Eye (tissue), 1 donor: ENCODE measurements at regions not wholly inside any gene's neighbourhood (a gene's known extent, or its start where the extent isn't known, plus 50 kb on each side); places are given as distances from the start of the nearest gene placed in this dataset.

ENCODE experiments used
- DNase-seq: peaks from one replicate; pipeline ENCODE4 v3.0.0-alpha.2; 2015

DNA sequence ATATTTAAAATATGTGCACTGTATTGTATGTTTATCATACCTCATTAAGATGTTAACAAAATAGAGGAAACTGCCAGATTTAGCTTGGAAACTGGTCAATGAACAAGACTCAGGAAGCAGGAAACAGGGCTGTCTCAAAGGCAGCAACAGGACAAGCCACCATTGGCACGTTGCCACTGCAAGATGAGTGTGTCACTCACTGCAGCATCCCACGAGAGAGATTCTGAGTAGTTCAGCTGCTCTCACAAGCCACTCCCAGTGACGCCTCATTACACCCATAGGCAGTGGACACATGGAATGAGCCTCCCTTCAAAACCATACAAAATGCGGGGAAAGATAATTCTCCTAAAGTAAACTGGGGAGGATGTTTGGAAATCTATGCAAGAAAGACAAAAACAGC, 181.9 kb upstream of the DLGAP1 start:
- DNase-seq: peak; percentile 68

DNA sequence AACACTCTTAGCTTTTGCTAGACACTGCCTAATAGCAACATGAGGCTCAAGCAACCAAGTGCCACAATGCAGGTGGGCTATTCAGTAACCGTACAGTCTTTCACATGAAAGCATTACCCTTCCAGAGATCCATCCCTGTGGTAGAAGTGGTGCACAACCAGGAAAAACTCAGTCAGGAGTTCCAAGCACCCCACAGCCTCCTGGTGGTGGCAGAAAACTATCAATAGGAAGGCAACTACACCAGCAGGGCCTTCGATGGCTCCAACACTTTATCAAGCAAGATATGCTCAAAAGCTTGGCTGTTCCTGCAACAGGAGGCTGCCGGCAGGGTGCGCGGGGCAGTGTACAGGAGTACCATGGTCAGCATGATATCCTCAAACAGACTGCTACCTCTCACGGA, 176.1 kb upstream of the DLGAP1 start:
- no peak for DNase-seq

DNA sequence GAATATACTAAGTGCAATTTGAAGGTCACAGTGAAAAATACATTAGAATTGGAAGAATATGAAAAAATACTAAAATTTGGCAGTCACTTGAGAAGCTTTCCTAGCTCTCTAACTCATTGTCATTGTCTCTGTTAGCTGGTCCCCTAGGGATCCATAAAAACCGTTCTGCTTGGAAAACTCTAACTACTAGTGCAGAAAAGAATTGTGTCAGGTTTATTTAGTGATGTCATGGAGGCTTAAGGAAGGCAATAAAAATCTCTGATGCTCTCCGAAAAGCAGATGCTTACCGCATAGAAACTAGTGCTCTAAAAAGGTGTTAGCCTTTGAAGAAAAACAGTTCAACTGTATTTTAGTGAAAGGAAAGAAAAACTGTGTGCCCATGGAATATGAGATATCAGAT, 150.1 kb upstream of the DLGAP1 start:
- peak; percentile 23 for DNase-seq

DNA sequence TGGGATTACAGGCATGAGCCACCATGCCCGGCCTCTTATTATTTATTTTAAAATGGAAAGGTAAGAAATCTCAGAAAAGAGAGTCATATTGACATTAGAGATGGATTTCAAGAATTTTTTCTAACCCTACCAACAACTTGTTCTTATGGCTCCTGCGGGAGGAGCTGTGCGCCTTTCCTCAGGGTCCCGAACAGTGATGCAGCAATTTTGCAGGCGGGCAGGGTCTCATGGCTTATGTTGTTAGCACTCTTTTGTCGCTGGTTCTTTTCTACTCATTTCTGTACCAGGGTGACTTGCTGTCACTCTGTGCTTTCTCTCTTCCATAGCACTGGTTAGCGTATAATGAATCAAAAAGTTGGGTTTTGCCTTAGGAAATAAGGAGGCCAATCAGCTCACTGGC, 148.8 kb upstream of the DLGAP1 start:
- no peak for DNase-seq

DNA sequence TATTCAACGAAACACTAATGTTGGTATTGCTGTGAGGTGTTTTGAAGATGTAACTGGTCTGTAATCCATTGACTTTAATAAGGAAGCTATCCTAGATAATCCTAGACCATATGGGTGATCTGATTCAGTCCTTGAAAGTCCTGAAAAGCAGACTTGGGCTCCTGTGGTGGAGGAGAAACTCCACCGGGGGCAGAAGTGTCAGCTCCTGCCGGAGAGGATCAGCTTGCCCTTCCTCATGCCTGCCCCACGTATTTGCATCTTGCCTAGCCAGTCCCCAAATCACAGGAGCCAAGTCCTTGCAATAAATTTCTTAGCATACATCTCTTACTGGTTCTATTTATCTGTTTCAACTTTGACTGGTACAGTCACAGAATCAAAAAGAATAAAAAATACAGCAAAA, 144.2 kb upstream of the DLGAP1 start:
- DNase-seq: no peak

DNA sequence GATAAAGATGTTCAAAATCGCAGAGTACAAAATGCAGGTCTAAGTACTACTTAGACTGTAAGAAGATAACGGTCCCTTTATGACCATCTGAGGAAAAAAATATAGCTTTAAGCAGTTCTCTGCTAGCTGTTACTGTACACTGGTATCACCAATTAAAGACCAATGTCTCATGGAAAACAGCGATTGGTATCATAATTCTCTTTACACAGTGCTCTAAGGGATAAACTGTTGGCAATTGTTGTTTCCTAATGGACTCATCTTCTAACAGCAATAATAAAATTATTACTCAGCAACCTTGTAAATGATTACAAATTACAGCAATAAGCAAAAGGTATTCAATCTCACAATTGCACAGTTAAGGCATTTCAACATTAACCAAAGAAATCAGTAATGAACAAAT, 142.2 kb upstream of the DLGAP1 start:
- DNase-seq: no peak

DNA sequence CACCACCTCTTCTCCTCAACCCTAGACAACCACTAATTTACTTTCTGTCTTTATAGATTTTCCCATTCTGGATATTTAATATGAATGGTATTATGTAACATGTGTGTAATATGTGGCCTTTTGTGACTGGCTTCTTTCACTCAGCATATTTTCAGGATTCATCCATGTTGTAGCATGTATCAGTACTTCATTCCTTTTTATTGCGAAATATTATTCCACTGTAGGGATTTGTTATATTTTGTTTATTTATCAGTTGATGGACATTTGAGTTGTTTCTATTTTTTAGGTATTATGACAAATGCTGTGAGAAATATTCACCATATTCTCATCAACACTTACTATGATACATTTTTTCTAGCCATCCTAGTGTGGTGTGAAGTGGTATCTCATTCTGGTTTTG, 138.8 kb upstream of the DLGAP1 start:
- DNase-seq: no peak

DNA sequence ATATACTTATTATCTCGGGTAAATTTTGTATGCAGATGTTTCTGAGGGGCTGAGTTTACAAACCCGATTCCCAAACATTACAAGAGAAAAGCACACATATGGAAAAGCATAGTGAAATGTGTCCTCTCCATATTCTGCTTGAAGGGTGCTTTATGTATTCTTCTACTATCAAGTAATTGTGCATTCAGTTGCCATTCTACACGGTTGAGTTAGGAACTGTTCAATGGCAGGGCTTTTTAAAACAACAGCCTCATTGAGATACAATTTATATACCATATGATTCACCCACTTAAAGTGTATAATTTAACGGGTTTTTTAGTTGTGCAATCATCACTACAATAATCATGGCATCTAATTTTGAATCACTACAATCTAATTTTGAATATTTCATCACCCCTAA, 138.4 kb upstream of the DLGAP1 start:
- no peak for DNase-seq

DNA sequence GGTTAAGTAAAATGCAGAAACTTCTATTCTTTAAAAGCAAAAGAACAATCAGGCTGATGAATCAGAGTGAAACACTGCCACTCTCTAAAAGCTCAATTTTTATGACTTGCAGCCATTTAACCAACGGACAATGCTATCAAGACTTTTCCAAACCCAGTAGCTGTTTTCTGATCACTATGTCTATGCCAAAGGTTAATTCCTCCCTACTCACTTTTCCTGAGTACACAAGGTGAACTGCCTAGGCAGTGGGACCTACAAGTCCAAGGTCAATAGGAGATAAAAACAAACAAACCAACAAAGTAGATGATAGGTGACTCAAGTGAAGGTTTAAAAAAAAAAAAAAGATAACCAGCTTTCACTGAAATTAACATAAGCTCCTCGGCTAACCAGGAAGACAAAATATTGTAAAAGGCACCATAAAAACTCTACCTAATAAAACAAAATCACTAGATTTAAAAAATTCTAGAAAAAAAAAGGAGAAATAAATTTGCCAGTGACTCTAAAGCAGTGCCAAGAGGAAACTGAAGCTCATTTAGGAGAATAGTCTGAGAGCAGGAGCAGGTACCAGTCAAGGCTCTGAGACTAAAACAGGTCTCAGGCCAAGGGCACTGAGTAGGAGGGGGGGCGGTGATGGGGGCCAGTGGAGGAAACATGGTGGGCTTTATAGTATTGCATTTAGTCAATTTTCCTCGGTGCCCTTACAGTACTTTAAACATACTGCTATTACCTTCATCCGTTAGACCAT, 134.1 kb upstream of the DLGAP1 start:
- no peak for DNase-seq

DNA sequence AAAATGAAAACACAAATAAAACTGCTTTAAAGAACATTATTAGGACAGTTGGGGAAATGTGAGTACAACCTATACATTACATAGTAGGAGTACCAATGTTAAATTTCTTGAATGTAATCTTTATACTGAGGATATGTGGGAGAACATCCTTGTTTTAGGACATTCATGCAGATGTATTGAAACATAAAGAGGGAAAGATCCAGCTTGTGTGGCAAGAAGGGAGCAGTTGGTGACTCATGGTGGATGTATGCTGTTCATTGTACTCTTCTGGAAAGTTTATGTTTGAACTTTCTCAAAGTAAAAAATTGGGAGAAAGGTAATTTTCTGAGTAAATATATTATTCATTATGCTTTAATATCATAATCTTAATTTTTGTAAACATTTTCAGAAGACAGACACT, 132.1 kb upstream of the DLGAP1 start:
- no peak for DNase-seq

DNA sequence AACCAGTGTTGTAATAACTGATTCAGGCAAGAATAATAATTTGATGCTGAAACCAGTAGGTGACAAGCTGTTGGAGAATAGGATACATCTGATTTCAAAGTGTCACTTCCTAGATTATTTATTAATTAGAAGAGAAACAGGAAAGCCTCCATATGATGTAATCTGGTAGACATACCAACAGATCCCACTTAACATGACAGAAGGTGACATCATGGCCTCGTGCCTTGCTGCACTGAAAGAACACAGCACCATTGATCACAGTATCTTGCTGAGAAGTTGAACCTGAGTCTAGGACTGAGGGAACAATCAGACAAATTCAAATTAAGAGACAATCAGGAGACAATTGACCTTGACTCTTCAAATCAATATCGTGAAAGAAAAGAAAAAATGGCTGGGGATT, 131.6 kb upstream of the DLGAP1 start:
- DNase-seq: no peak

DNA sequence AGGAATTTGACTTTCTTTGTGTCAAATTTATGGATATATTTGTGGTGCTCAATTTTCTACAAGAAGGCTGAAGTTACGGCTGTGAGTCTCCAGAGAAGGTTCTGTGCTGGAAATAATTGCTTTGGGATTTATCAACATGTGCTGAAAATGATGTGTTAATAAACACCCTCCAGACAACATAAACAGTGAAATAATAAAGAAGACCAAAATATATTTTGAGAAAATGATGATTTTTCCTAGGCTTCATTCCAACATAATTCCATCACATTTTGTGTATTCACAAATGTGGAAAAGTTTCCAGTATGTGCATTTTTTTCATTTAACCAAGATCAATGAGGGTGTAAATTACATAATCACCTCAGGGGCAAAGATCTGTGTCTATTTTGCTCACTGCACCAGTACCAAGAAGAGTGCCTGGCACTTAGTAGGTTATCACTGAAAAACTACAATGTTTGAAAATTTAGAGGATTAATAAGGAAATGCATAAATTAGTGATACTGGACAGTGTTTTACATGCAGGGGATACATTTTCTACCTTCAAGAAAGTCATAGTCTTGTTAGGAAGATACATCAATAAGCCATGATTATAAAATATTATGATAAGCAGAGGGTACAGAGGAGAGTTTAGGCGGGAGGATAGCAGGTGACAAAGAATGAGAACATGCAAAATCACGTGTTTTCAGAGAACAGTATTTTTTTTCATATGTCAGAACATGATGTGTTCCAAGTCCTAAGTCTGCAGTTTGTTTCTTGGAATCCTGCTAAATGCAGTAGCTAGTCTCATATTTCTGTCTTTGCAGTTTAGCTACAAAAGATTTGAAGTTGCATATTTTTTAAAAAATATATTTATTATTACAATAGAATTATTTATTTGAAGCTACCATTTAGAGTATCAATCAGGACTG, 127.6 kb upstream of the DLGAP1 start:
- DNase-seq: no peak

DNA sequence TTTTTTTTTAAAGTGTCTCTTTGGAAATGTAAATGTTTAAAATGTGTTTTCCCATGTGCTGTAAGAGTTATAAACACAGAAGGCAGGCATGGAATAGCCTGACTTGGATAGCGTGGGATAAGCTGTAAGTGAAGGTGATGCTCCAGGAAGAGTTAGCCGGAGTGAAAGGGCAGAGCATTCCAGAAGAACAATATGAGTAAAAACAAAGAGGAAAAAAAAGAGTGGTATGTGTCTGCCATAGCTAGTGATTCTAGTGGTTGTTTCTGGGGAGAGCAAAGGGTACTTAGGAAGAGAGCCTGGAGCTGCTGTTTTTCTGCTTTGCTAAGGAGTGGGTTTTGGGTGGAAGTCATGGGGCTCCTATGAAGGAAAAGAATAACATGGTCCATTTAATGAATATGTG, 126.9 kb upstream of the DLGAP1 start:
- no peak for DNase-seq

DNA sequence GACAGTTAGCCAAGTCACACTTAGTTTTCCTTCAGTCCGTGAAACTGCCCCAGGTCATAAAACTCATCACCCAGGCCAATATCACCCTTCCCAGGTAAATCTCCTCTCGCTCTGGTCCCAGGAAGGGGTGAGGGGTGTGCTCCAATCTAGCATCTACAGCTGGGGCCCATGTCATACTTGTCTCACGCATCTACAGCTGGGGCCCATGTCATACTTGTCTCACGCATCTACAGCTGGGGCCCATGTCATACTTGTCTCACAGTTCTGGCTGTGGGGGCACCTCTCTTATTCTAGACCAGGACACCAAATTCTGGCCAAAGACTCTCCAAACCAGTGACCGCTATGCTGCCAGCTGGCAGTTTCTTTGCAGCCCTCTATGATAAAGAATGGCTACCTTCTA, 123.3 kb upstream of the DLGAP1 start:
- no peak for DNase-seq

DNA sequence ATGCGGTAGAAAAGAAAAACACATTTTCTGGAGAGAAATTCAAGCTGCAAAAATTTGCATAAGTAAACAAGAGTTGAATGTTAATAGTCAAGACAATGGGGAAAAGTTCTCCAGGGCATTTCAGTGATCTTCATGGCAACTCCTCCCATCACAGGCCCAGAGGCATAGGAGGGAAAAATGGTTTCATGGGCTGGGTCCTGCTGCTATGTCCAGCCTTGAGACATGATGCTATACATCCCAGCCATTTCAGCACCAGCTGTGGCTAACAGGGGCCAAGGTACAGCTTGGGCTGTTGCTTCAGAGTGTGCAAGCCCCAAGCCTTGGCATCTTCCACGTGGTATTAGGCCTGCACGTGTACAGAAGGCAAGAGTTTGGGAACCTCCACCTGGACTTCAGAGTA, 118.6 kb upstream of the DLGAP1 start:
- DNase-seq: no peak

DNA sequence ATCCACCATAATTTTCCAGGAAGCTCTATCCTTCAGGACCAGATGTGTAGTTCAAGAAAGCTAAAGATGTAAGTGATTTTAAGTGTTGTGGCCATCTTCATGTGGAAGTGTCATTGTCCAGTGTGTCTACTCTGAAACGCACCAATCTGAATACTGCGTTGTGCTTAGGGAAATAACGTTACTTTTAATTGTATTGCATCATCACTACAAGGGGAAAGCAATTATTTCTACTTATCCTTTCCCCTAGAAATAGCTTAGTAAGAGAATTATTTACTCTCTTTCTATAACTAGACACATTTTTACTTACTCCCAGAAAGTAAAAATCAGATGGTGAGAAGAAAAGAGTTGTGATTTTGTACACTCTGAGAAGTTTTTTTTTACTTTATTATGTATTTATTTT, 102.4 kb upstream of the DLGAP1 start:
- DNase-seq: no peak

DNA sequence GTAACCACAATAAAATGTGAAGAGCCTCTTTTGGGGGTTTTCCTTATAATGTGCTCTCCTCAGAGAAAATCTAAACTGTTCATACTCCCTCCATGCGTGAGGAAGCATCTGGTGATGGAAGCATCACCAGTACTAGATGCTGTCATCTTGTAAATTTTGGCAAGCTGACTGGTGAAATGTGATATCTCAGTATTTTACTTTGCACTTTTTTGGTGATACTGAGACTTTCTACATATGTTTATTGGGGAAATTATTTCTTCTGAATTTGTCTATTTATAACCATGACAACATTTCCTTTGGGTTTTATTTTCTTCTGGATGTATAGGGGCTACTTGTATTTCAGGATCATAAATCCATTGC, 95.9 kb upstream of the DLGAP1 start:
- DNase-seq: no peak

DNA sequence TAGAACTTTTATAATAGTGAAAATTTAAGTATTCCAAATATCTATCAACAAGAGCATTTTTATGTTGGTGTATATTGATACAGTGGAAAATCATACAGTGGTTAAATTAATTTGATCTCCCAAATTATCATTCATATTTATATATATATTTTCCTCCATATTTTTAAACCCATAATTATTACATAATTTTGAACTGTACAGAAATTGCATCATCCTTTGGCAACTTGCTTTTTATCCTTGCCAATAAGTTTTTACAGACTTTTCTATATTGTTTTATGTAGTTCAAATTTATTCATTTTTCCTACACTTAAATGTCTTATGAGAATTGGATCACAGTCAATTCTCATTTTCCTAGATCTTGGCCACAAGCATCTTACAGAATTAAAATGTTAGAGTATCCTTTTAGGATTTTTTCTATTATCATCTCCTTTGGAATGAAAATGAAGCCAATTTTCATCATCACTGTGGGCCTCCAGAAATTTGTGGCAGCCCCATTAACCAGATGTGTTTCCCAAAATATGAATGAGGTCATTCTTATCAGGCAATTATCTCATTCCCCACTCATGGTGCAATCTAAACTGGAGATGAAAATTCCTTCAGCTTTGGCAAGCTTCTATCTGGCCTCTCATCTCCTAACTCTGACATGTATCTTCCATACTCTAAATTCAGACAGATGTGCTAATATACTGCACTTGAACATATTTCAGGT, 94.2 kb upstream of the DLGAP1 start:
- DNase-seq: peak; percentile 13

DNA sequence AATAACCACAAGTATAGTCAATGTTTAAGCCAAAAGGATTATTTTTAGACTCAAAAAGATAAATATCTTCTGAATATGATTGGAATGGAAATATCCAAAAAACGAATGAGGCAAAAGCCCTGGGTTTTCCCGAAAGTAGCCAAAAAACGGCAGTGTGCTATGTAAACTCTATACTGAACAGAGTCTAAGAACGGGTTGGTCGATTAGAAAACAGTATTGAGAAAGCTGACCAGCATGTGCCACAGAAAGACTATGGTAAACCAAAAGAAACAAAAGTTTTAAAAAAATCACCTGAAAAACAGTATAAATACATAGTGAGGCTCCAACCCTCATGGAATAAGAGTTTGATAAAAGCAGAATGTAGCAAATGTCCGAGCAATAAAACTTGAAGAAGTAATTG, 92.0 kb upstream of the DLGAP1 start:
- no peak for DNase-seq

DNA sequence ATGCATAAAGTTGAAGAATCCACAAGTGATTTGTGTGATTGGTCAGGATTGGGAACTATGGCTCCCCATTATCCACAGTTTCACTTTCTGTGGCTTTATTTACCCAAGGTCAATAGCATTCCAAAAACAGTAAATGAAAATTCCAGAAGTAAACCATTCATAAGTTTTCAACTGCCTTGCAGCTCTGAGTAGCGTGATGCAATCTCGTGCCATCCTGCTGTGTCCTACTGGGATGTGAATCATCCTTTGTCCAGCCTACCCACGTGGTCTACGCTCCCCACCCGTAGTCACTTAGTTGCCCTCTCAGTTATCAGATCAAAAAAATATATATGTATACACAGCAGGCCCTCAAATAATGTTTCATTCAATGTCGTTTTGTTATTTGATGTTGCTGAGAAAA, 89.0 kb upstream of the DLGAP1 start:
- no peak for DNase-seq

DNA sequence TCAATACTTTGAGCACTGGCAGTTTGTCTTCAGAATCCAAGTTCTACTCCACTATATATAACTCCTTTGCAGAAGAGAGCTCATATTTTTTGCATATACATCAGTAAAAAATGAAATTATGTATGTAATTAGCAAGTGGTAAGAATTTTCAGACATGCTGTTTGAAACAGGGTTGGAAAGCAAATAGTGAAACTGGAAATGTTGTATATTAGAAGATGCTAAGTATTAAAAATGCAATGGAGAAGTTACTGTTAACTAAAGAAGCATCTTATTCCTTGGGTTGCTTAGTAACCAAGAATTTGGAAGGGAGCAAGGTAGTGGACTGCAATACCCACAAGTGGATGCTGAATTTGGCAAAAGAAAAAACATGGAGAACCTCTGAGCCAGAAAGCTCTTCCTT, 88.6 kb upstream of the DLGAP1 start:
- no peak for DNase-seq

DNA sequence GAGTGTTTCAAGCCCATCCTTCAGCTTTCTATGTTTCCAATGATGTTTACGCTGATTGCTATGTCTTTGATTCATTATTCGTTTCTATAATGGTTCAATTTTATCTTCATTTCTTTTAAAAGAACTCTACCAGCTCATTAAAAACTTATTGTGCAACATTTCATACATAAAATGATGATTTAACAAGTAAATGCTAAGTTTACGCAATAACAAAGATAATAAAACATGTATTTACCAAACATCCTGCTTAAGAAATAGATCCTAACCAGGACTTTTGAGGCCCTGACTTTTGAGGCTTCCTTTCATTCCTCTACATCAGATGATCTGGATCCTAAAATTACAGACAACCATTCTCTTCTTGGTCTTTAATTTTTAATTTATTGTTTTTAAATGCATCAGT, 86.5 kb upstream of the DLGAP1 start:
- DNase-seq: no peak

DNA sequence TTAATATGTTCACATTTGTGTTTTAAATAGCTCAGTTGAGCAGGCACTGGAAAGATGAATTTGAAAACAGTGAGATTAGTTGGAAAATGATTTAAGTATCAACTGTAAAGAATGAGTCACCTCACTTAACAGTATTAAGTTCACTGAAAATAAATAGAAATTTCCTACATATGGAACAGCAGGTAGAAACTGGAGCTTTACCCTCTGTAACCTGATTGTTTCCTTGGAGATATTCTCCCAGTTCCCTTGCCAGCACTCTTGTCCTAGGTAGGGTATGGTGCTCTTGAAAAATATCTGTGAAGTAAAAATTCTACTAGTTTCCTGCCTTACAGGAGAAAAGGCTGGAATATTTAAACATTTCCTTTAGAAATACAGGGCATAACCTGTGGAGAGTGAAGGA, 81.3 kb upstream of the DLGAP1 start:
- DNase-seq: no peak

DNA sequence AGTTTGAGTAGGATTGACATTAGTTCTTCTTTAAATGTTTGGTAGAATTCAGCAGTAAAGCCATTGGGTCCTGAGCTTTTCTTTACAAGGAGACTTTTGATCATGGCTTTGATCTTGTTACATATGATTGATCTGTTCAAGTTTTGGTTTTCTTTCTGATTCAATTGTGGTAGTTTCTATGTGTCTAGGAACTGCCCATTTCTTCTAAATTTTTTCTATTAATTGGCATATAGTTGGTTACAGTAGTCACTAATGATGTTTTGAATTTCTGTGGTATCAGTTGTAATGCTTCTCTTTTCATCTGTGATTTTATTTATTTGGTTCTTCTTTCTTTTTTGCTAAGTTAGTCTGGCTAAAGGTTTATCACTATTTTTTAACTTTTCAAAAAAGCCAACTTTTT, 73.3 kb upstream of the DLGAP1 start:
- no peak for DNase-seq
